Activated naive CD4-positive, alpha-beta T cell treated with anti-CD3 and anti-CD28 coated beads for 36 hours (primary cell): ENCODE measurements at regions not wholly inside any gene's neighbourhood (a gene's known extent, or its start where the extent isn't known, plus 50 kb on each side); places are given as distances from the start of the nearest gene placed in this dataset.

Source experiments
- CTCF ChIA-PET: fragments of 350-600 bp; sonication (Branson Sonifier 250); formaldehyde crosslinking; loops from one replicate; lab custom pipeline; 2021; ENCODE audit warnings: antibody characterized with exemption; lab: Charles Lee
- DNase-seq: peaks from one replicate; pipeline ENCODE4 v3.0.0-alpha.2; 2020
- H3K27ac Mint-ChIP-seq: one replicate; pipeline ENCODE4 v1.8.0; 2021; ENCODE audit warnings: mild to moderate bottlenecking, mixed read lengths
- H3K27me3 Mint-ChIP-seq: one replicate; pipeline ENCODE4 v1.8.0; 2021; ENCODE audit warnings: low read depth, mixed read lengths
- H3K36me3 Mint-ChIP-seq: one replicate; pipeline ENCODE4 v1.8.0; 2021; ENCODE audit warnings: low read depth, mixed read lengths
- H3K4me1 Mint-ChIP-seq: one replicate; pipeline ENCODE4 v1.8.0; 2021; ENCODE audit warnings: low read depth, mixed read lengths
- H3K4me3 Mint-ChIP-seq: one replicate; pipeline ENCODE4 v1.8.0; 2021; ENCODE audit warnings: mild to moderate bottlenecking, moderate library complexity, mixed read lengths
- H3K9me3 Mint-ChIP-seq: one replicate; pipeline ENCODE4 v1.8.0; 2021; ENCODE audit warnings: mixed read lengths
- intact Hi-C: fragments of 100-400 bp; cut with micrococcal nuclease; formaldehyde crosslinking; loops from one replicate; pipeline ENCODE4 v1.15.1; 2023

- intact Hi-C loops, result no loop called here
- CTCF ChIA-PET, result no interaction called here
Observed at GRCh38 chr11:70775386-70776075, 377.2 kb downstream of the CTTN start.

DNA sequence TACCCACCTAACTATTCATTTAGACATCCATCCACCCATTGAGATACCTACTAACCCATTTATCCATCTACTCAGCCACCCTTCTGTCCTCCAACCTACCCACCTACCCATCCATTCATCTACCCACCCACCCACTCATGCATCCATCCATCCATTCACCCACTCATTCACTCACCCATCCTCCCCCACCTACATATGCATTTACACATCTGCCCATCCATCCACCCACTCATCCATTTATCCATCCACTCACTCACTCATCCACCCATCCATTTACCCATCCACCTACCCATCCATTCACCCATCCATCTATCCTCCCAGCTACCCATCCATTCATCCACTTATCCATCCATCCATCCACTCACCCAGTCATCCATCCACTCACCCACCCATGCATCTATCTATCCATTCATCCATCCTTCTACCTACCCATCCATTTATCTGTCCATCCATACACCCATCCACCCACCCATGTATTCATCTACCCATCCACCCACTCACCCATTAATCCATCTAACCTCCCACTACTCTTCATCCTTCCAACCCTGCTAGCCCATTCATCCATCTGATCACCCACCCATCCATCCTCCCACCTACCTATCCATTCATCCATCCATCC lies 378.7 kb downstream of the CTTN start:
- intact Hi-C loops, result no loop called here
- peaks cover 5% of the 10 kb centered on the region for H3K9me3 Mint-ChIP-seq
- CTCF ChIA-PET, result no interaction called here
- H3K4me3 Mint-ChIP-seq, result no peak overlapping the region
- DNase-seq, result no peak
- peaks cover 2% of the 10 kb centered on the region for H3K27me3 Mint-ChIP-seq
- no peaks in the 10 kb centered on the region for H3K4me1 Mint-ChIP-seq
- H3K27ac Mint-ChIP-seq, result no peak overlapping the region
- no peaks in the 10 kb centered on the region for H3K36me3 Mint-ChIP-seq

More at GRCh38 chr11:70775386-70776075, 377.2 kb downstream of the CTTN start:
- Mint-ChIP-seq H3K4me1 (no peaks in the 10 kb centered on the region), H3K9me3 (peaks cover 5% of the 10 kb centered on the region), H3K4me3 (no peak overlapping the region), H3K27ac (no peak overlapping the region), H3K27me3 (peaks cover 2% of the 10 kb centered on the region), H3K36me3 (no peaks in the 10 kb centered on the region)
- no peak for DNase-seq

DNA sequence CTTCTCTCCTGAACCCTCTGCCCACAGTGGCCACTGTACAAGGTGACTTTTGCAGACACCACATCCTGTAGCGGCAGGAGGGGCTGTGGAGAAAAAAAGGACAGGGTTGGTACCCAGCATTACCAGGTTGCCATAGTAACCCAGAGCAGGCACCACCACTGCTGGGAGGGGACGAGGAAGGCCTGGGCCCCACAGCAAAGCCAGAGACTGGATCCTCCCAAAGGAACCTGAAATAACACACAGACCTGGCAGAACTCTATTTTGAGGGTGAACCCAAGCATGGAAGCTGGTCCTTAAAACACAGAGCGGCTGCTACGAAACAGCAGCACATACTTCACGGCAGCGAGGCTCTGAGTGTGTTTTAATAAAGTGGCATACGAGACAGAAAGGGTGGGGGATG lies 380.6 kb downstream of the CTTN start:
- no peak for DNase-seq
- no peak overlapping the region for H3K27ac Mint-ChIP-seq
- H3K27me3 Mint-ChIP-seq, result peaks cover 2% of the 10 kb centered on the region
- peaks cover 1% of the 10 kb centered on the region for H3K9me3 Mint-ChIP-seq
- no peaks in the 10 kb centered on the region for H3K36me3 Mint-ChIP-seq
- no peak overlapping the region for H3K4me3 Mint-ChIP-seq
- H3K4me1 Mint-ChIP-seq, result no peaks in the 10 kb centered on the region
- CTCF ChIA-PET, result no interaction called here
- intact Hi-C loops, result no loop called here

DNA sequence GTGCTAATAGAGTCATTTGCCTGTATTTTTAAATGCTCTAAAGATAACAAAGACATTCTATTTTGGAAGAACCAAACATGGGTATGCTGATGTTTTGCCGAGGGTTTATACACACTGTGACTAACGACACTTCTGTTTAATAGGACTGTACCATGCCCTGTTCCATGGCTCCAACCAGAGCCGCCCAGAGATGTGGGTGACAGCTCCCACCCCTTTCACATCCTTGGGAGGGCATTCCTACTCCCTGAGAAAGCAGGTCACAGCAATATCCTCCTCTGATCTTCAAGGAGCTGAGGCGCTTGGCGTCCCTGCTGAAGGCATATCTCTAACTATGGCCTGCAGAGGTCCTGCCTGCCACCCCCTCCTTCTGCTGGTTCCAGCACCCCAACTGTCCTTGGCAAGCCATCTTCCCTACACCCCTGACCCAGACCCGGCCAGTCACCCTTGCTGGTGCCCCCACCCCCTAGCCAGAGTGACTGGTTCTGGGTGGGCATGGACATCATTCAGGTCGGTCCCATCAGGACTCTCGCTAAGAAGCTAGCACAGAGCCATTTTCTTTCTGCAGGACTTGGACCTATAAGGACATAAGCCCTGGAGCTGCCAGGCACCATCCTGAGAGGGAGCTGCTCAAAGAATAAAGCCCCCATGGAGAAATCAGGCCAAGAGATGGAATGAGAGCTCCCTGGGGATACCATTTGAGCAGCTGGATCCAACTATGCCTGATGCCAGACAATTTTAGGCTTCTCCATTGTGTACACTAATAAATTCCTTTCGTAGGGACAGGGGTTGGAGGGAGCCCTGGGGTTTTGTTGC lies 381.3 kb downstream of the CTTN start:
- H3K4me1 Mint-ChIP-seq, result no peaks in the 10 kb centered on the region
- H3K27ac Mint-ChIP-seq, result no peak overlapping the region
- CTCF ChIA-PET, result no interaction called here
- H3K27me3 Mint-ChIP-seq, result peaks cover 4% of the 10 kb centered on the region
- no peaks in the 10 kb centered on the region for H3K9me3 Mint-ChIP-seq
- no peak overlapping the region for H3K4me3 Mint-ChIP-seq
- intact Hi-C loops, result no loop called here
- no peaks in the 10 kb centered on the region for H3K36me3 Mint-ChIP-seq
- DNase-seq, result no peak

DNA sequence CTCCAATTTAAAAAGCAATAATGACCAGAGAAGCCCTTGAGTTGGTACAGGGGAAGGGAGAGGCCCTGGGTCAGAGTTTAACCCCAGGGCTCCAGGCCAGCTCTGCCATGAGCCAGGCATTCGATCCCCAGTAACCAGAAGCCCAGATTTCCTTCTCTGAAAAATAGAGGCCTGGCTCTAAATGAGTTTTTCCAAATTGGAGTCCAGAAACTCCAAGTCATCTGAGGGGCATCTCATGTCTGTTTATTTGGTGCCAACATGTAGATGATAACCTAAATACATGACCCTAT lies 381.9 kb downstream of the CTTN start:
- CTCF ChIA-PET, result interaction anchor here (0.7 kb wide), 1 partner anchor 50 kb away, joined by 4 read pairs; no protein-coding TSS in a partner anchor
- Mint-ChIP-seq H3K27ac (no peak overlapping the region), H3K27me3 (peaks cover 4% of the 10 kb centered on the region), H3K4me1 (no peaks in the 10 kb centered on the region), H3K36me3 (no peaks in the 10 kb centered on the region), H3K9me3 (no peaks in the 10 kb centered on the region), H3K4me3 (no peak overlapping the region)
- no peak for DNase-seq
- intact Hi-C loops, result no loop called here

GRCh38 chr11:70782401-70782913 lies 384.1 kb downstream of the CTTN start:
- no peak for DNase-seq
- Mint-ChIP-seq H3K4me1 (no peaks in the 10 kb centered on the region), H3K36me3 (no peaks in the 10 kb centered on the region), H3K9me3 (no peaks in the 10 kb centered on the region), H3K4me3 (no peak overlapping the region), H3K27ac (no peak overlapping the region), H3K27me3 (peaks cover 2% of the 10 kb centered on the region)
- CTCF ChIA-PET, result no interaction called here
- intact Hi-C loops, result no loop called here

- H3K4me1 Mint-ChIP-seq, result no peaks in the 10 kb centered on the region
- H3K4me3 Mint-ChIP-seq, result no peak overlapping the region
- intact Hi-C loops, result no loop called here
- no peaks in the 10 kb centered on the region for H3K36me3 Mint-ChIP-seq
- H3K27me3 Mint-ChIP-seq, result peaks cover 2% of the 10 kb centered on the region
- H3K27ac Mint-ChIP-seq, result no peak overlapping the region
- DNase-seq, result no peak
- no peaks in the 10 kb centered on the region for H3K9me3 Mint-ChIP-seq
- CTCF ChIA-PET, result no interaction called here
Observed at GRCh38 chr11:70783356-70783755, 385.0 kb downstream of the CTTN start.

DNA sequence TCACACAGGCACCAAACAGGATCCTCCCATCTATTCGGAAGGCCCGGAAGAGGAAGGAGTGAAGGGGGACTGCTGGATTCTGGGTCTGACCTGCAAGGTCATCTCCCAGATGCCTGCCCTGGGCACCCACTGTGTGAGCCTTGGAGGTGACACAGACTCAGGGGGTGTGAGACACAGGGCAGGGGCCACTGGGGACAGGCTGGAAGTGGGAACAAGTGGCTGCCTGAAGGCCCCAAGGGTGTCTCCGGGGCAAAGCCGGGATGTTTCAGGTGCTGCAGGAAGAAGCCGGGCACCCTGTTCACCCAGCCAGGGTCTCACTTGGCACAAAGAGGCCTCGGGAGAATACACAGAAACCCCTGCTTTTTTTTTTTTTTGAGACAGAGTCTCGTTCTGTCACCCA lies 385.5 kb downstream of the CTTN start:
- Mint-ChIP-seq H3K36me3 (no peaks in the 10 kb centered on the region), H3K9me3 (no peaks in the 10 kb centered on the region), H3K27me3 (peaks cover 2% of the 10 kb centered on the region), H3K4me3 (no peak overlapping the region), H3K27ac (no peak overlapping the region), H3K4me1 (no peaks in the 10 kb centered on the region)
- CTCF ChIA-PET, result no interaction called here
- DNase-seq, result no peak
- intact Hi-C loops, result no loop called here

DNA sequence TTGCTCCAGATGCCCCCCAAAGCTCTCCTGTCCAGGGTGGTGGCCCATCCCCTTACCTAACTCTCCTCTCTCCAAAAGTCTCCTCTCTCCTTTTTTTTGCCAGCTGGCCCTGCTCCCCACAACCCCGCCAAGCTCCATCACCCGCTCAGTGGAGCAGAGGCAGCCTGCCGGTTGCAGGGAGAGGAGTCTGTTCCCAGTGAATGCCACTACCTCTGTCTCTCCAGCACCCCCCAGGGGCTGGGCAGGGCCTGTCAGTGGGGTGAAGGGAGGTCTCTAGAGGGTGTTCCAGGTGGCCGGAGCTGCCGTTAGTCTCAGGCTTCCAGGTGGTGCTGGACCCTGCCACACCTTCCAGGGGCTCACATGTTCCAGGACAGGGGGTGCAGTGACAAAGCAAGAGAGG lies 387.0 kb downstream of the CTTN start:
- no peak for DNase-seq
- no peak overlapping the region for H3K27ac Mint-ChIP-seq

GRCh38 chr11:70786021-70786665 lies 387.8 kb downstream of the CTTN start:
- CTCF ChIA-PET, result no interaction called here
- H3K36me3 Mint-ChIP-seq, result no peaks in the 10 kb centered on the region
- peaks cover 2% of the 10 kb centered on the region for H3K27me3 Mint-ChIP-seq
- no peak for DNase-seq
- H3K27ac Mint-ChIP-seq, result no peak overlapping the region
- H3K4me1 Mint-ChIP-seq, result no peaks in the 10 kb centered on the region
- H3K9me3 Mint-ChIP-seq, result no peaks in the 10 kb centered on the region
- no peak overlapping the region for H3K4me3 Mint-ChIP-seq
- intact Hi-C loops, result no loop called here

More for the DNA sequence above, 387.0 kb downstream of the CTTN start:
- Mint-ChIP-seq H3K9me3 (no peaks in the 10 kb centered on the region), H3K4me1 (no peaks in the 10 kb centered on the region), H3K27me3 (peaks cover 2% of the 10 kb centered on the region), H3K36me3 (no peaks in the 10 kb centered on the region), H3K4me3 (no peak overlapping the region)
- intact Hi-C loops, result no loop called here
- CTCF ChIA-PET, result no interaction called here

DNA sequence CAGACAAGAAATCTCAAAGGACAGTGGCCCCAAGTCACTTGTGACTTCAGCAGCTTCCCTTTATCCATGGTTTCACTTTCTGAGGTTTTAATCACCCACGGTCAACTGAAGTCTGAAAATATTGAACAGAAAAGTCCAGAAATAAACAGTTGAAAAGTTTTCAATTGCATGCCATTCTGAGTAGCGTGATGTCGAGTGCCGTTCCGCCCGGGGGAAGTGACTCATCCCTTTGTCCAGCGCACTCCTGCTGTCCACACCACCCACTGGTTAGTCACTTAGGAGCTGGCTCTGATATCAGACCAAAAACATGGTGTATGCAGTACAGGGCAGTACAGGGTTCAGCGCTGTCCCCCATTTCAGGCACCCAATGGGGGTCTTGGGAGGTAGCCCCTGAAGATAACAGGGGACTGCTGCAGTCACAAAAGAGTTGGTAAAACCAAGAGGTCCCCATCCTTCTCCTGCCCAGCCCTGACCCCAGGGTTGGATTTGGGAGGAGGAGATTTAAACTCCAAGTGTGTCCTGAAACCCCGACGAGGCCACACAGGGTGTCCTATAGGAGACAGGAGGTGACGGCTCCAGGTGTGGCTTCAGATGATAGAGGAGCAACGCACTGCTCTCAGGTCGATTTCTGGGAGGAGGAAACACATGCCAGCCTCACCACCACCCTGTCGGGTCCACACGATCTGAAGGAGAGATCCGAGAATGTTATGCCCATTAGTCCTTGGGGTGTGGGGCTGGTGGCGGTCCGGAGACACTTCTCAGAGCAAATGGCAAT lies 390.1 kb downstream of the CTTN start:
- Mint-ChIP-seq H3K36me3 (no peaks in the 10 kb centered on the region), H3K27me3 (peaks cover 2% of the 10 kb centered on the region), H3K4me3 (no peak overlapping the region), H3K27ac (no peak overlapping the region), H3K9me3 (peaks cover 11% of the 10 kb centered on the region), H3K4me1 (no peaks in the 10 kb centered on the region)
- CTCF ChIA-PET, result no interaction called here
- intact Hi-C loops, result no loop called here
- DNase-seq, result no peak
